Panc1 (cell line): ENCODE measurements at regions not wholly inside any gene's neighbourhood (a gene's known extent, or its start where the extent isn't known, plus 50 kb on each side); places are given as distances from the start of the nearest gene placed in this dataset.

Experiments used
- ATAC-seq: fragments of 200-7000 bp; cut with Tn5 transposase; 2 replicates; pipeline ENCODE4 v1.9.1; 2020; ENCODE audit warnings: mild to moderate bottlenecking, moderate library complexity
- BruUV-seq: library from RNA; stranded (reverse); fragments of 400-500 nt; replicated peaks from 2 replicates; lab custom pipeline; 2021; lab: Mats Ljungman, UMichigan
- CTCF ChIA-PET: fragments of 300-600 bp; sonication (Branson Sonifier 250); formaldehyde crosslinking; loops from one replicate; lab custom pipeline; 2022; ENCODE audit warnings: antibody characterized with exemption; lab: Charles Lee
- POLR2A ChIA-PET: fragments of 300-600 bp; sonication (Branson Sonifier 250); formaldehyde crosslinking; loops from one replicate; lab custom pipeline; 2022; ENCODE audit warnings: antibody characterized with exemption; lab: Charles Lee
- DNase-seq: peaks from one replicate; pipeline ENCODE4 v3.0.0-alpha.2; 2010; ENCODE audit warnings: low read depth, low spot score
- H3K27ac ChIP-seq: 2 replicates; pipeline ENCODE4 v1.5.1; 2011; ENCODE audit warnings: mild to moderate bottlenecking, low read length, inconsistent platforms
- H3K27me3 ChIP-seq: fragments of 200-500 bp; sonication (Bioruptor generic); 2 replicates; pipeline ENCODE4 v1.6.0; 2014; ENCODE audit warnings: low read length, inconsistent platforms; ENCODE audit not compliant: control insufficient read depth, insufficient read depth
- H3K36me3 ChIP-seq: fragments of 200-500 bp; sonication (Bioruptor generic); 2 replicates; pipeline ENCODE4 v1.5.1; 2014; ENCODE audit warnings: inconsistent platforms, mild to moderate bottlenecking, low read length, moderate library complexity; ENCODE audit not compliant: control insufficient read depth, insufficient read depth
- H3K4me1 ChIP-seq: 2 replicates; pipeline ENCODE4 v1.5.1; 2011; ENCODE audit warnings: inconsistent platforms, mild to moderate bottlenecking, low read length, moderate library complexity; ENCODE audit not compliant: control insufficient read depth, insufficient read depth
- H3K4me3 ChIP-seq, 2 experiments: 2 replicates each; pipeline ENCODE4 v1.5.1; 2011 to 2012; ENCODE audit warnings: low read depth in 2 of 2, low read length in 2 of 2, mild to moderate bottlenecking in 2 of 2, inconsistent platforms in 1 of 2, moderate library complexity in 1 of 2
- H3K9me3 ChIP-seq: fragments of 200-500 bp; sonication (Bioruptor generic); 2 replicates; pipeline ENCODE4 v1.5.1; 2014; ENCODE audit warnings: low read depth, mild to moderate bottlenecking, inconsistent platforms, low read length, moderate library complexity; ENCODE audit not compliant: control insufficient read depth, insufficient read depth
- POLR2AphosphoS5 ChIP-seq: IDR thresholded peaks from 2 replicates; pipeline ENCODE4 v1.6.1; 2012; ENCODE audit warnings: mild to moderate bottlenecking, low read depth, low read length, moderate library complexity
- REST ChIP-seq, 2 experiments: IDR thresholded peaks; 2 replicates each; pipeline ENCODE4 v1.6.1; 2011 to 2012; ENCODE audit warnings: low read depth in 2 of 2, control low read depth in 1 of 2, low read length in 1 of 2, mild to moderate bottlenecking in 1 of 2, moderate library complexity in 1 of 2; ENCODE audit not compliant: insufficient read depth in 1 of 2
- SIN3A ChIP-seq: IDR thresholded peaks from 2 replicates; pipeline ENCODE4 v1.6.1; 2012; ENCODE audit warnings: low read depth, mild to moderate bottlenecking, low read length, moderate library complexity, borderline replicate concordance; ENCODE audit not compliant: insufficient read depth
- TCF7L2 ChIP-seq: IDR thresholded peaks from 2 replicates; pipeline ENCODE4 v1.6.1; 2011; ENCODE audit warnings: mild to moderate bottlenecking, low read depth, low read length, inconsistent platforms
- in situ Hi-C: cut with HindIII; loops from 2 replicates; pipeline ENCODE4 v1.10.0; 2016; ENCODE audit warnings: low sequenced_read_pairs, low pct_unique_long_range_greater_than_20kb
- intact Hi-C: fragments of 100-400 bp; cut with micrococcal nuclease; formaldehyde crosslinking; loops from one replicate; pipeline ENCODE4 v1.10.0; 2022; ENCODE audit not compliant: unreplicated experiment
- TF ChIP-seq, protein P1 (sequence below): fragments of 450-650 bp; IDR thresholded peaks from 2 replicates; pipeline ENCODE4 v1.5.1; 2017; ENCODE audit warnings: mild to moderate bottlenecking

GRCh38 chr7:123398921-123399320 lies 135.5 kb downstream of the IQUB start:
- CTCF ChIA-PET = no interaction called here

DNA sequence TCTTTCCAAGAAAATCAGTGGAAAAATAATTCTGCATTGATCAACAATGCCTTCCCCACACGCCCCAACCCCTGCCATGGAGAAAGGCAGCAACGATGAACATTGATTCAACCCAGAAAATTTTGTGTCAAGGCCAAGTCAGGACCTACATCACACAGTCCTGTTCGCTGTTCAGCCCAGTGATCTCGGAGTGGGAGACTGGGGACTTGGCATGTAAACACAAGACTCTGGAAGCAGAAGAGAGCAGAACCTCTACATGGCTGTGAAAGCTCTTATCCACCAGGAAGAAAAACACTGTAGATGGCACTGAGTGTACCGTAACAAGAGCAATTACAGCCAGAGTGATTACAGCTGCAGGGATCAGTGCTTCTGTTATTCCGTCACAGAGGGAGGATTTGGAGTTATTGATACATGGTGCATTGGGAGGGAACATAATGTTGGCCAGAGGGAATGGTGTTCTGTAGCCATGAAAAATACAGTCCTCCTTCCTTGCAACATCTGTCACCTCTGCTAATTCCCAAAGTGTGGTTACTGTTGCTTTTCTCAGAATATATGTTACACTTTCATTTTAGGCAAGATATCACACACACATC lies 136.6 kb downstream of the IQUB start:
- POLR2A ChIA-PET = no interaction called here
- CTCF ChIA-PET = no interaction called here
- in situ Hi-C loops = no loop called here

More at GRCh38 chr7:123398921-123399320, 135.5 kb downstream of the IQUB start:
- no peaks in the 10 kb centered on the region for H3K36me3 ChIP-seq
- in situ Hi-C loops (no loop called here), intact Hi-C loops (no loop called here)
- POLR2A ChIA-PET = no interaction called here
- DNase-seq (no peak), ATAC-seq (no peak)
- H3K27ac ChIP-seq = no peak overlapping the region
- H3K4me3 ChIP-seq = no peak overlapping the region
- TF ChIP-seq, protein P1, sequence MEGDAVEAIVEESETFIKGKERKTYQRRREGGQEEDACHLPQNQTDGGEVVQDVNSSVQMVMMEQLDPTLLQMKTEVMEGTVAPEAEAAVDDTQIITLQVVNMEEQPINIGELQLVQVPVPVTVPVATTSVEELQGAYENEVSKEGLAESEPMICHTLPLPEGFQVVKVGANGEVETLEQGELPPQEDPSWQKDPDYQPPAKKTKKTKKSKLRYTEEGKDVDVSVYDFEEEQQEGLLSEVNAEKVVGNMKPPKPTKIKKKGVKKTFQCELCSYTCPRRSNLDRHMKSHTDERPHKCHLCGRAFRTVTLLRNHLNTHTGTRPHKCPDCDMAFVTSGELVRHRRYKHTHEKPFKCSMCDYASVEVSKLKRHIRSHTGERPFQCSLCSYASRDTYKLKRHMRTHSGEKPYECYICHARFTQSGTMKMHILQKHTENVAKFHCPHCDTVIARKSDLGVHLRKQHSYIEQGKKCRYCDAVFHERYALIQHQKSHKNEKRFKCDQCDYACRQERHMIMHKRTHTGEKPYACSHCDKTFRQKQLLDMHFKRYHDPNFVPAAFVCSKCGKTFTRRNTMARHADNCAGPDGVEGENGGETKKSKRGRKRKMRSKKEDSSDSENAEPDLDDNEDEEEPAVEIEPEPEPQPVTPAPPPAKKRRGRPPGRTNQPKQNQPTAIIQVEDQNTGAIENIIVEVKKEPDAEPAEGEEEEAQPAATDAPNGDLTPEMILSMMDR = no peak
- TF ChIP-seq SIN3A = no peak
- no peak for TF ChIP-seq REST (IDR thresholded peaks at IDR 0.05; ENCODE audit: insufficient read depth in 1 of 2, low read depth in 2 of 2, low read length in 1 of 2)
- TF ChIP-seq POLR2AphosphoS5 = no peak
- TF ChIP-seq TCF7L2 = no peak
- H3K4me1 ChIP-seq = no peaks in the 10 kb centered on the region
- no peaks in the 10 kb centered on the region for H3K27me3 ChIP-seq
- no TSS peak for BruUV-seq
- no peaks in the 10 kb centered on the region for H3K9me3 ChIP-seq

More for the DNA sequence above, 136.6 kb downstream of the IQUB start:
- Histone ChIP-seq H3K4me1 (no peaks in the 10 kb centered on the region), H3K9me3 (no peaks in the 10 kb centered on the region), H3K27me3 (no peaks in the 10 kb centered on the region), H3K27ac (no peak overlapping the region), H3K4me3 (no peak overlapping the region), H3K36me3 (no peaks in the 10 kb centered on the region)
- ATAC-seq = no peak
- no peak for DNase-seq
- BruUV-seq = no TSS peak
- intact Hi-C loops = no loop called here
- no peak for TF ChIP-seq POLR2AphosphoS5
- no peak for TF ChIP-seq REST (IDR thresholded peaks at IDR 0.05; ENCODE audit: insufficient read depth in 1 of 2, low read depth in 2 of 2, low read length in 1 of 2)
- no peak for TF ChIP-seq SIN3A
- TF ChIP-seq, protein P1 = no peak
- no peak for TF ChIP-seq TCF7L2
